Neural cell (in vitro differentiated cells): ENCODE measurements at regions not wholly inside any gene's neighbourhood (a gene's known extent, or its start where the extent isn't known, plus 50 kb on each side); places are given as distances from the start of the nearest gene placed in this dataset.

Experiments used
- H2AFZ ChIP-seq: fragments of 200-600, 300-800 bp; sonication (generic), shearing (Covaris generic); 2 replicates; pipeline ENCODE4 v1.6.0; 2014; ENCODE audit warnings: low read depth, mild to moderate bottlenecking, antibody characterized with exemption, low read length, moderate library complexity
- H3F3A ChIP-seq: fragments of 200-600 bp; shearing (Covaris generic); 2 replicates; pipeline ENCODE4 v1.6.1; 2016; ENCODE audit warnings: mild to moderate bottlenecking, moderate library complexity, mixed read lengths, antibody characterized with exemption, low read length; ENCODE audit not compliant: insufficient read depth, poor library complexity, severe bottlenecking
- H3K27ac ChIP-seq: fragments of 200-600, 300-800 bp; sonication (generic), shearing (Covaris generic); 2 replicates; pipeline ENCODE4 v1.5.1; 2014; ENCODE audit warnings: mild to moderate bottlenecking, low read length, moderate library complexity
- H3K27me3 ChIP-seq: fragments of 300-800, 200-600 bp; sonication (generic), shearing (Covaris generic); 2 replicates; pipeline ENCODE4 v1.6.0; 2014; ENCODE audit warnings: mild to moderate bottlenecking, low read depth, low read length, moderate library complexity; ENCODE audit not compliant: insufficient read depth
- H3K36me3 ChIP-seq: fragments of 300-800, 200-600 bp; sonication (generic), shearing (Covaris generic); 2 replicates; pipeline ENCODE4 v1.5.1; 2014; ENCODE audit warnings: mild to moderate bottlenecking, antibody characterized with exemption, low read length, moderate library complexity; ENCODE audit not compliant: insufficient read depth
- H3K4me2 ChIP-seq: fragments of 300-800, 200-600 bp; sonication (generic), shearing (Covaris generic); 2 replicates; pipeline ENCODE4 v1.6.0; 2014; ENCODE audit warnings: mild to moderate bottlenecking, low read length
- H3K4me3 ChIP-seq: fragments of 300-800, 200-600 bp; sonication (generic), shearing (Covaris generic); 2 replicates; pipeline ENCODE4 v1.5.1; 2014; ENCODE audit warnings: mild to moderate bottlenecking, low read length, moderate library complexity
- H3K79me2 ChIP-seq: fragments of 200-600 bp; shearing (Covaris generic); replicated peaks from 2 replicates; pipeline ENCODE4 v1.6.0; 2014; ENCODE audit warnings: mild to moderate bottlenecking, low read length, moderate library complexity; ENCODE audit not compliant: insufficient read depth
- H3K9ac ChIP-seq: fragments of 300-800, 200-600 bp; sonication (generic), shearing (Covaris generic); 2 replicates; pipeline ENCODE4 v1.6.1; 2016; ENCODE audit warnings: mild to moderate bottlenecking, low read length, mixed read lengths
- H3K9me2 ChIP-seq: fragments of 200-600 bp; shearing (Covaris generic); 2 replicates; pipeline ENCODE4 v1.6.1; 2016; ENCODE audit warnings: mild to moderate bottlenecking, low read length, mixed read lengths; ENCODE audit not compliant: insufficient read depth
- H3K9me3 ChIP-seq: fragments of 200-600, 300-800 bp; sonication (generic), shearing (Covaris generic); 2 replicates; pipeline ENCODE4 v1.6.1; 2016; ENCODE audit warnings: mild to moderate bottlenecking, mixed run types, low read length, moderate library complexity, mixed read lengths
- H4K20me1 ChIP-seq: fragments of 200-600 bp; shearing (Covaris generic); 2 replicates; pipeline ENCODE4 v1.6.1; 2016; ENCODE audit warnings: mild to moderate bottlenecking, mixed run types; ENCODE audit not compliant: insufficient read depth
- EP300 ChIP-seq: fragments of 450-650 bp; conservative IDR thresholded peaks from 2 replicates; pipeline ENCODE4 v1.6.1; 2014; ENCODE audit warnings: antibody characterized with exemption, mild to moderate bottlenecking, moderate library complexity; ENCODE audit not compliant: poor library complexity, severe bottlenecking
- EZH2 ChIP-seq: fragments of 200-600, 300-800 bp; shearing (Covaris generic), sonication (generic); IDR thresholded peaks from 2 replicates; pipeline ENCODE4 v1.6.1; 2014; ENCODE audit warnings: antibody characterized with exemption, low read length, borderline replicate concordance, mild to moderate bottlenecking; ENCODE audit not compliant: insufficient read depth, poor library complexity, severe bottlenecking
- MXI1 ChIP-seq: fragments of 450-650 bp; conservative IDR thresholded peaks from 2 replicates; pipeline ENCODE4 v1.6.1; 2014; ENCODE audit warnings: antibody characterized with exemption, mild to moderate bottlenecking; ENCODE audit not compliant: poor library complexity, severe bottlenecking
- POLR2AphosphoS5 ChIP-seq: IDR thresholded peaks from 2 replicates; pipeline ENCODE4 v1.6.1; 2012
- RAD21 ChIP-seq: fragments of 450-650 bp; conservative IDR thresholded peaks from 2 replicates; pipeline ENCODE4 v1.6.1; 2014; ENCODE audit warnings: antibody characterized with exemption, mild to moderate bottlenecking, moderate library complexity
- SMC3 ChIP-seq: fragments of 450-650 bp; conservative IDR thresholded peaks from 2 replicates; pipeline ENCODE4 v1.6.1; 2014; ENCODE audit warnings: antibody characterized with exemption, mild to moderate bottlenecking, moderate library complexity; ENCODE audit not compliant: poor library complexity
- TAF1 ChIP-seq: IDR thresholded peaks from 2 replicates; pipeline ENCODE4 v1.6.1; 2012; ENCODE audit warnings: low read depth
- TF ChIP-seq, protein P1 (sequence below): IDR thresholded peaks from 2 replicates; pipeline ENCODE4 v1.6.1; 2012; ENCODE audit warnings: borderline replicate concordance
- TF ChIP-seq, protein P2 (sequence below): fragments of 450-650 bp; IDR thresholded peaks from 2 replicates; pipeline ENCODE4 v1.5.1; 2014; ENCODE audit warnings: antibody characterized with exemption, mild to moderate bottlenecking, moderate library complexity; ENCODE audit not compliant: poor library complexity, severe bottlenecking

DNA sequence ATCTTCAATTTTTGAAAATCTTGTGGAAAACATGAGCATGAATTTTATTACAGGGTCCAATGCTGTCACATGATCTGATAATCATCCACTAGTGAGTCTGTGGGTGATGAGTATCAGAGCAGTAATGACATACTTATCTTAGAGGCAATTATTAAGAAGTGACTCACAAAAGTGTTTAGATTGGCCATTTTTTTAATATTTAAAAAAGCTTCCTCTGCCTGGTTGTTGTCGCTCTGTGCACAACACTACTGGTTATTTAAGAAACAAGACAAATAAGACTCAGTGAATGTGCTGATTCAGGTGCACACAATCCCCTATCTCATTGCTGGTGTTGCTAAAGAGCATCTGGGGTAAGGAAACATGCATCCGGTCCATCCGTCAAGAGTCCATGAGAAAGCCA, 665.8 kb upstream of the ZEB2 start:
- Histone ChIP-seq H3K9me2 (no peaks in the 10 kb centered on the region), H3F3A (no peaks in the 10 kb centered on the region), H2AFZ (no peak overlapping the region), H4K20me1 (no peaks in the 10 kb centered on the region), H3K9ac (no peak overlapping the region), H3K4me3 (no peak overlapping the region), H3K27me3 (no peaks in the 10 kb centered on the region), H3K9me3 (no peaks in the 10 kb centered on the region), H3K4me2 (no peak overlapping the region), H3K27ac (no peak overlapping the region), H3K36me3 (no peaks in the 10 kb centered on the region), H3K79me2 (no peaks in the 10 kb centered on the region)
- no peak for TF ChIP-seq TAF1
- TF ChIP-seq RAD21: no peak

DNA sequence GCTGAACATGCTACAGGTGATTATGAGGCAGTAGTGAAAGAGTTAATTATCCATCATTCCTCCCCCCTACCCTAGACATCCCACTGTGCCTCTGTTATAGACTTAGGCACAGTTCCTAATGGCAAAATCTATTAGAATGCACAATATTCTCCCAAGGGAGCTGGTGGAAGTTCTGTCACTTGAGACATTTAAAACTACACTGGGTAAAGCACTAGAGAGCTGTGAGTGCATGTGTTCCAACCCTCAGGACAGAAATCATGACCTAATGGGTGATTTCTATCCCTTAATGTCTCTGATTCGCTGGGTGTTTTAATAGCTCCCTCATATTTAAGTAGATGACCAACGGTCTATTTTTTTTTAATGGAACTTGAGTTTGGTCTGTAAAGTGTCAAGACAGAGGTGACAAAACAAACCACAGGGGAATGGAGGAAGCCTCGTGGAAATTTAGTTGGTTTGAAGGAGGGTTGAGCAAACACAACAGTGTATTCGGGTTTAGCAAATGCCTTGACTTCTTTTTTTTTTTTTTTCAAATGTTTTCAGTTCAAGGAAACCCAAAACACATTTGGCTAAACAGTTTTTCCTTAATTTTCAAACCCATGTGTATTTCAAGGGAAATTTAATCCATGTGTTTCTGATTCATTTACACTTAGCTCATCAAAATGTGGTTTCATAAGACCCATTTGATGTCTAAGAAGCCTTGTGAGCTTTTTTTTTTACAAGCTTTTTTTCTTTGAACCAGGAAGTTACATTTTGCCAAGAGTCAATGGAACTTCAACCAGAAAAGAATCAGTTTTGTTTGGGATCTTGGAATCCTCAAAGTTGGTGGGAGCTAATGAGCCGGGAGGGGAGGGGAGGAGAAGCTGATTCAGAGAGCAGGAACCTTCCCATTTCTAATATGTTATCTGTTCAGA, 665.1 kb upstream of the ZEB2 start:
- no peaks in the 10 kb centered on the region for H3K36me3 ChIP-seq
- no peaks in the 10 kb centered on the region for H3K9me2 ChIP-seq
- no peaks in the 10 kb centered on the region for H3K27me3 ChIP-seq
- H3K4me2 ChIP-seq: no peak overlapping the region
- H3K79me2 ChIP-seq: no peaks in the 10 kb centered on the region
- no peaks in the 10 kb centered on the region for H4K20me1 ChIP-seq
- H3K9me3 ChIP-seq: no peaks in the 10 kb centered on the region
- H3K4me3 ChIP-seq: no peak overlapping the region
- no peak overlapping the region for H3K9ac ChIP-seq
- no peak overlapping the region for H3K27ac ChIP-seq
- H3F3A ChIP-seq: no peaks in the 10 kb centered on the region
- no peak overlapping the region for H2AFZ ChIP-seq
- TF ChIP-seq MXI1 (no peak), RAD21 (no peak), EP300 (no peak), POLR2AphosphoS5 (no peak), TAF1 (no peak), EZH2 (no peak), SMC3 (no peak)
- TF ChIP-seq, protein P1, sequence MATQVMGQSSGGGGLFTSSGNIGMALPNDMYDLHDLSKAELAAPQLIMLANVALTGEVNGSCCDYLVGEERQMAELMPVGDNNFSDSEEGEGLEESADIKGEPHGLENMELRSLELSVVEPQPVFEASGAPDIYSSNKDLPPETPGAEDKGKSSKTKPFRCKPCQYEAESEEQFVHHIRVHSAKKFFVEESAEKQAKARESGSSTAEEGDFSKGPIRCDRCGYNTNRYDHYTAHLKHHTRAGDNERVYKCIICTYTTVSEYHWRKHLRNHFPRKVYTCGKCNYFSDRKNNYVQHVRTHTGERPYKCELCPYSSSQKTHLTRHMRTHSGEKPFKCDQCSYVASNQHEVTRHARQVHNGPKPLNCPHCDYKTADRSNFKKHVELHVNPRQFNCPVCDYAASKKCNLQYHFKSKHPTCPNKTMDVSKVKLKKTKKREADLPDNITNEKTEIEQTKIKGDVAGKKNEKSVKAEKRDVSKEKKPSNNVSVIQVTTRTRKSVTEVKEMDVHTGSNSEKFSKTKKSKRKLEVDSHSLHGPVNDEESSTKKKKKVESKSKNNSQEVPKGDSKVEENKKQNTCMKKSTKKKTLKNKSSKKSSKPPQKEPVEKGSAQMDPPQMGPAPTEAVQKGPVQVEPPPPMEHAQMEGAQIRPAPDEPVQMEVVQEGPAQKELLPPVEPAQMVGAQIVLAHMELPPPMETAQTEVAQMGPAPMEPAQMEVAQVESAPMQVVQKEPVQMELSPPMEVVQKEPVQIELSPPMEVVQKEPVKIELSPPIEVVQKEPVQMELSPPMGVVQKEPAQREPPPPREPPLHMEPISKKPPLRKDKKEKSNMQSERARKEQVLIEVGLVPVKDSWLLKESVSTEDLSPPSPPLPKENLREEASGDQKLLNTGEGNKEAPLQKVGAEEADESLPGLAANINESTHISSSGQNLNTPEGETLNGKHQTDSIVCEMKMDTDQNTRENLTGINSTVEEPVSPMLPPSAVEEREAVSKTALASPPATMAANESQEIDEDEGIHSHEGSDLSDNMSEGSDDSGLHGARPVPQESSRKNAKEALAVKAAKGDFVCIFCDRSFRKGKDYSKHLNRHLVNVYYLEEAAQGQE: no peak
- TF ChIP-seq, protein P2, sequence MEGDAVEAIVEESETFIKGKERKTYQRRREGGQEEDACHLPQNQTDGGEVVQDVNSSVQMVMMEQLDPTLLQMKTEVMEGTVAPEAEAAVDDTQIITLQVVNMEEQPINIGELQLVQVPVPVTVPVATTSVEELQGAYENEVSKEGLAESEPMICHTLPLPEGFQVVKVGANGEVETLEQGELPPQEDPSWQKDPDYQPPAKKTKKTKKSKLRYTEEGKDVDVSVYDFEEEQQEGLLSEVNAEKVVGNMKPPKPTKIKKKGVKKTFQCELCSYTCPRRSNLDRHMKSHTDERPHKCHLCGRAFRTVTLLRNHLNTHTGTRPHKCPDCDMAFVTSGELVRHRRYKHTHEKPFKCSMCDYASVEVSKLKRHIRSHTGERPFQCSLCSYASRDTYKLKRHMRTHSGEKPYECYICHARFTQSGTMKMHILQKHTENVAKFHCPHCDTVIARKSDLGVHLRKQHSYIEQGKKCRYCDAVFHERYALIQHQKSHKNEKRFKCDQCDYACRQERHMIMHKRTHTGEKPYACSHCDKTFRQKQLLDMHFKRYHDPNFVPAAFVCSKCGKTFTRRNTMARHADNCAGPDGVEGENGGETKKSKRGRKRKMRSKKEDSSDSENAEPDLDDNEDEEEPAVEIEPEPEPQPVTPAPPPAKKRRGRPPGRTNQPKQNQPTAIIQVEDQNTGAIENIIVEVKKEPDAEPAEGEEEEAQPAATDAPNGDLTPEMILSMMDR: no peak
